ENCODE measurements at regions not wholly inside any gene's neighbourhood (a gene's known extent, or its start where the extent isn't known, plus 50 kb on each side); places are given as distances from the start of the nearest gene placed in this dataset.
"Not testable (repeated sequence)": the region's sequence is repeated elsewhere in the genome, so short reads cannot be mapped to it uniquely, and the experiment has no call there.

DNA sequence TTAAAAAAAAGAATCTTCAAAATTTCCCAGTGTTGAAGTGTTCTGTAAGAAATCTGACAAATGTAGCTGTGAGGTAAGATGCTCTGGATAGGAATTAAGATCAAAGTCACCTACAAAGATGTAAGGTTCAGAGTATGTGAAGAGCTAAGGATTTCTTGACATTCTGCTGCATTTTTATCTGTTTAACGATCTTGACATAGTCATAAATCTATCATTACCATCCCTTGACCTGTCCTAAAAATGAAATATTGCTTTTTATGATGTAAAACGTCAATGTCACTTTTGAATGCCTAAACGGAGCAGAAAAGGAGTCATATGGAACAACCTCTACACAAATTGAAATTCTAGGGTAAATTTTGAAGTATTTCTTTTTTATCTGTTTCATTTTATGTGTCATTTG lies 939.3 kb downstream of the CDH18 start:
- no peak for DNase-seq (ENCODE audit: low spot score)
- intact Hi-C loops (cut with micrococcal nuclease) = no loop called here
- Mint-ChIP-seq H3K9me3 (peaks cover 28% of the 10 kb centered on the region), H3K36me3 (ENCODE audit: low read depth) (no peaks in the 10 kb centered on the region), H3K27ac (no peak overlapping the region), H3K4me3 (ENCODE audit: low read depth) (no peak overlapping the region), H3K27me3 (ENCODE audit: low read depth) (no peaks in the 10 kb centered on the region), H3K4me1 (ENCODE audit: low read depth) (no peaks in the 10 kb centered on the region)

DNA sequence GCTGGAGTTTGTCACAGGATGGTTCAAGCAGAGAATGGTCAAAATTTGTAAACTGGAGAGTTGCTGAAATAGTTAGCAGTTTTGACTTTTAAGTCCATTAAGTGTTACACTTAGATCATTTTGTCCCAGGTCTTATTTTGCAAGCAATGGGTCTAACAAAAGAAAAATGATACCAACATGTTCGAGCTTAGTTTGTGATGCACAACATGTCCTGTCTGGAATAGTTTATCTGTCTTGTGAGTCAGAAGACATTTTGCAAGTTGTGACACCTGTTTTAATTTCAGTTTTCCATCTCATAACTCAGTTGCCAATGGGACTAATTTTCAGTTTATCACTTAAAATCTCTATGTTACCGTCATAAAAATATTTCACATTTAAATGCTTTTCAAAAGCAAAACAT lies 929.8 kb downstream of the CDH18 start:
- Mint-ChIP-seq H3K4me1 (ENCODE audit: low read depth) (no peaks in the 10 kb centered on the region), H3K27ac (no peak overlapping the region), H3K27me3 (ENCODE audit: low read depth) (no peaks in the 10 kb centered on the region), H3K36me3 (ENCODE audit: low read depth) (no peaks in the 10 kb centered on the region), H3K4me3 (ENCODE audit: low read depth) (no peak overlapping the region), H3K9me3 (peaks cover 31% of the 10 kb centered on the region)
- DNase-seq (ENCODE audit: low spot score) = no peak
- intact Hi-C loops (cut with micrococcal nuclease) = no loop called here

DNA sequence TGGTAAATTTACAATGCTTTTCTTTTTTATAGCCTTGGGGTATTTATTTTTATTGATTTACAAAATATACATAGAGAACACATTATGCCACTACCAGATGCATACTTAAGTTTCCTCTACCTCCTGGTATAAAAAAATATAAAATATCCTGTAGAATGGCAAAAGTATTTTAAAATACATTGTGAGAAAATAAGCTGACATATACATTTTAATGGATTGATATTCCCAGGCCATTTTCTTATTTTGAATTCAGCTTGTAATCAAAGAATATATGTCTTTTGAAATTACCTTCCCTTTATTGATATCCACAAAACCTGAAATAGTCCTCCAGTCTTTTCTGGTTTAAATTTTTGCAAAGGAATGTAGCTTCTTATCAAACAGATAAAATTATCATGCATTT lies 923.9 kb downstream of the CDH18 start:
- Mint-ChIP-seq H3K9me3 (peaks cover 20% of the 10 kb centered on the region), H3K36me3 (ENCODE audit: low read depth) (no peaks in the 10 kb centered on the region), H3K4me3 (ENCODE audit: low read depth) (no peak overlapping the region), H3K4me1 (ENCODE audit: low read depth) (no peaks in the 10 kb centered on the region), H3K27me3 (ENCODE audit: low read depth) (no peaks in the 10 kb centered on the region), H3K27ac (no peak overlapping the region)
- DNase-seq (ENCODE audit: low spot score) = no peak
- intact Hi-C loops (cut with micrococcal nuclease) = no loop called here

DNA sequence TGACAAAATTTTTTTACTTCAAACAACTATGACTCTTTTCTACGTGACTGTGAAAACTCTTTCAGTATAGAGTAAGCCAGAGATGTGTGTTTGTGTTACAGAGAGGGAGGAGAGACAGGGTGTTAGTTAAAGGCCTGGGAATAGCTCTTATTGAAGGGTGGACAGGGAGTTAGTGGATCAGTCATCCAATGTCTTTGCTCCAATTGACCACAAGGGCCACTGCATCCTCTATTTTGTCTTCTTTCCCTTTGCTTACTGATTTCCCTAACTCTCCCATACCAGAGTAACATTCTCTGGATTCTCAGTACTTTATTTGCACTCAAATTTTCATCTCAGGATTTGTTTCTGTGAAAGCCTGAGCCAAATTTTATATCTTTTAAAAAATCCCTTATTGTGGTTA lies 920.3 kb downstream of the CDH18 start:
- H3K4me1 Mint-ChIP-seq (ENCODE audit: low read depth) = no peaks in the 10 kb centered on the region
- H3K27ac Mint-ChIP-seq = no peak overlapping the region
- no peaks in the 10 kb centered on the region for H3K36me3 Mint-ChIP-seq (ENCODE audit: low read depth)
- H3K27me3 Mint-ChIP-seq (ENCODE audit: low read depth) = no peaks in the 10 kb centered on the region
- DNase-seq (ENCODE audit: low spot score) = no peak
- intact Hi-C loops (cut with micrococcal nuclease) = no loop called here
- H3K9me3 Mint-ChIP-seq = peaks cover 6% of the 10 kb centered on the region
- no peak overlapping the region for H3K4me3 Mint-ChIP-seq (ENCODE audit: low read depth)

DNA sequence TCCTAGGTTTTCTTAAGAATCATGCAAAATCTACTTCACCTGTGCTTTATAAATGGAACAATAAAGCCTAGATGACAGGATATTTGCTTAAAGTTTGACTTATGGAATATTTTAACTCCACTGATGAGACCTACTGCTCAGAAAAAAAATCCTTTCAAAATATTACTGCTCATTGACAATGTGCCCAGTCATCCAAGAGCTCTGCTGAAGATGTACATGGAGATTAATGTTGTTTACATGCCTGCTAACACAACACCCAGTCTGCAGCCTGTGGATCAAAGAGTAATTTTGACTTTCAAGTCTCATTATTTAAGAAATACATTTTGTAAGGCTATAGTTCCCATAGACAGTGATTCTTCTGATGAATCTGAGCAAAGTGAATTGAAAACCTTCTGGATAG lies 889.6 kb downstream of the CDH18 start:
- H3K4me3 Mint-ChIP-seq (ENCODE audit: low read depth) = no peak overlapping the region
- no peaks in the 10 kb centered on the region for H3K27me3 Mint-ChIP-seq (ENCODE audit: low read depth)
- intact Hi-C loops (cut with micrococcal nuclease) = no loop called here
- DNase-seq (ENCODE audit: low spot score) = no peak
- H3K9me3 Mint-ChIP-seq = peaks cover 18% of the 10 kb centered on the region
- H3K27ac Mint-ChIP-seq = no peak overlapping the region
- H3K4me1 Mint-ChIP-seq (ENCODE audit: low read depth) = no peaks in the 10 kb centered on the region
- H3K36me3 Mint-ChIP-seq (ENCODE audit: low read depth) = no peaks in the 10 kb centered on the region

DNA sequence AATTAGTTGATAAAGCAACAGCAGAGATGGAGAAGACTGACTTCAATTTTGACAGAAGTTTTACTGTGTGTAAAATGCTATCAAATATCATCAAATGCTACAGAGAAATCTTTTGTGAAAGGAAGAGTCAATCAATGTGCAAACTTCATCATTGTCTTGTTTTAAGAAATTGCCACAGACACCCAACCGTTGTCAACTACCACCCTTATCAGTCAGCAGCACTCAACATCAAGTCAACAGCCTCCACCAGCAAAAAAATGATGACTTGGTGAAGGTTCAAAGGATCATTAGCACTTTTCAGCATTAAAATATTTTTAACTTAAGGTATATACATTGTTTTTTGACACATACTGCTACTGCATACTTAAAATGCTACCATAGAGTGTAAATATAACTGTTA lies 888.8 kb downstream of the CDH18 start:
- intact Hi-C loops (cut with micrococcal nuclease) = no loop called here
- Mint-ChIP-seq H3K9me3 (peaks cover 12% of the 10 kb centered on the region), H3K4me3 (ENCODE audit: low read depth) (no peak overlapping the region), H3K36me3 (ENCODE audit: low read depth) (no peaks in the 10 kb centered on the region), H3K4me1 (ENCODE audit: low read depth) (no peaks in the 10 kb centered on the region), H3K27ac (no peak overlapping the region), H3K27me3 (ENCODE audit: low read depth) (no peaks in the 10 kb centered on the region)
- DNase-seq (ENCODE audit: low spot score) = no peak

DNA sequence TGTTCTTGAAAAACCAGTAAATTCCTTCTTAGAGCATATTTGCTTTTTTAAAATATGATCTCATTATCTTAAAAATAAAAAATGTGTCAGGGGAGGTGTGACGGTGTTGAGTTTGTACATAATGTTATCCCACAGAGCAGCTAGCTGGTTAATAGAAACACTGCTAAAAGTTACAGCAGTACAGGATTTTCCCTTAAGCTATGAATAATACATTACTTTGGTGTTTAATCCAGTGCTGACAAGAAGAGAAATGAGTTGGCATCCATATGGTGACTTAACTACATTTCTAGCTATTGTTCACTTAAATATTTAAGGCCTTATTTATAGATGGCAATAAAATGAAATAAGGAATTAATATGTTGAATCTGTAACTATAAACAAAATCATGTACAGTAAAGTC lies 883.1 kb downstream of the CDH18 start:
- H3K9me3 Mint-ChIP-seq = peaks cover 27% of the 10 kb centered on the region
- no peak overlapping the region for H3K4me3 Mint-ChIP-seq (ENCODE audit: low read depth)
- no peaks in the 10 kb centered on the region for H3K4me1 Mint-ChIP-seq (ENCODE audit: low read depth)
- H3K36me3 Mint-ChIP-seq (ENCODE audit: low read depth) = no peaks in the 10 kb centered on the region
- intact Hi-C loops (cut with micrococcal nuclease) = no loop called here
- no peaks in the 10 kb centered on the region for H3K27me3 Mint-ChIP-seq (ENCODE audit: low read depth)
- no peak overlapping the region for H3K27ac Mint-ChIP-seq
- no peak for DNase-seq (ENCODE audit: low spot score)

DNA sequence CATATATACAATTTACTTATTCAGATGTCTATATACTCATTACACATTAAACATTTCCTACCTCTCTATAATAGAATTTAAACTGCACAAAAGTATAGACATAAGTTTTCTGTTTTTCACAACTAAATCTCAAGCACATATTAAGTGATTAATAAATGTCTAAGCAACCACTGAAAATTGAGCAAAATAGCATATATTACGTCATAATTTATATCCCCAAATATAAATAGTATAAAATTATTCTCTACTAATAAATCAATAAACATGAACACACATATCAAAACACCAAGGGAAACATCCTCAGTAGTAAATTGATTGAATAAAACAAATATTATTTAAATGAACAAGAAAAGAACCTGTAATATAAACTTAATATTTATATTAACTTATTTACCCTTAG lies 865.1 kb downstream of the CDH18 start:
- no peak overlapping the region for H3K27ac Mint-ChIP-seq

DNA sequence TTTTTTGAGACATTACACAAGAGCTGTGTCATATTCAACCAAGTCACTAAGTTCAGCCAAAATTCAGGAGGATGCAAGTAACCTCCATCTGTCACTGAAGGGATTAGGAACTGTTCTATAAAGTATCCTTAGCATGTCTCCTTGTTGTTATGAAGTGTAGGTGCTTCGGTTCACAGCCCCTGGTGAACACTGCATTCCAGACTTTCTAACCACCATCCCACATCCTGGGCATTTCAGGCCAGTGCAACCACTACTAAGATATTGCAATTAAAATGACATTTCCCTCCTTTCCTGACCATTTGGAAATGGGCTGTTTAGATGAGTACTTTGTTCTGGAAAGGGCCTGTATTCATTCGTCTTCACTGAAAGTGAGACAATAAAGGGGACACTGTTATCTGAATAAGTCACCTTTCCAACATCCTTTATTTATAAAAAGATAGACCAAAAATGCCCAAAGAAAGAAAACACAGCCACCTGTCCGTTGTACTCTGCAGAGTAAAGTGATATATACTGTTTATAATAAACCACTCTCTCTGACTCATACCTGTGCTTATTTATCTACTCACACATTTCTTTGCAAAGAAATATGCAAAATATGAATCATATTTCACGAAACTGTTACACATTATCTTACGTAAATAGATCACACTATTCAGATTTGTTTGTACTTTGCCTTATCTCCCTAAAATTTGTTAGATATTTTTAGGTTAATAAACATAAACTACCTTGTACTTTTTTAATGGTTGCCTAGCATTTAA lies 861.9 kb downstream of the CDH18 start:
- Mint-ChIP-seq H3K4me1 (ENCODE audit: low read depth) (no peaks in the 10 kb centered on the region), H3K36me3 (ENCODE audit: low read depth) (no peaks in the 10 kb centered on the region), H3K4me3 (ENCODE audit: low read depth) (no peak overlapping the region), H3K27ac (no peak overlapping the region), H3K9me3 (peaks cover 24% of the 10 kb centered on the region), H3K27me3 (ENCODE audit: low read depth) (no peaks in the 10 kb centered on the region)
- intact Hi-C loops (cut with micrococcal nuclease) = no loop called here
- no peak for DNase-seq (ENCODE audit: low spot score)

More for the DNA sequence above, 865.1 kb downstream of the CDH18 start:
- H3K9me3 Mint-ChIP-seq = peaks cover 27% of the 10 kb centered on the region
- no peaks in the 10 kb centered on the region for H3K27me3 Mint-ChIP-seq (ENCODE audit: low read depth)
- DNase-seq (ENCODE audit: low spot score) = no peak
- intact Hi-C loops (cut with micrococcal nuclease) = no loop called here
- no peaks in the 10 kb centered on the region for H3K4me1 Mint-ChIP-seq (ENCODE audit: low read depth)
- no peaks in the 10 kb centered on the region for H3K36me3 Mint-ChIP-seq (ENCODE audit: low read depth)
- no peak overlapping the region for H3K4me3 Mint-ChIP-seq (ENCODE audit: low read depth)

DNA sequence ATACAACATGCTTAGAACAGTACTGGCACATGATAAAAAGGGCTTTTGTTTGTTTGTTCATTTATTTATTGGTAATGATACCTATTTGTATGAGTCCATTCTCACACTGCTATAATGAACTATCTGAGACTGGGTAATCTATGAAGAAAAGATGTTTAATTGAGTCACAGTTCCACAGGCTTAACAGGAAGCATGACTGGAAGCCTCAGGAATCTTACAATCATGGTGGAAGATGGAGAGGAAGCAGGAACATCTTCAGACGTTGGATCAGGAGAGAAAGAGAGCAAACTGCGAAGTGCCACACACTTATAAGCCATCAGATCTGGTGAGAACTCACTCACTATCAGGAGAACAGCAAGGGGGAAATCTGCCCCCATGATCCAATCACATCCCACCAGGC lies 847.7 kb downstream of the CDH18 start:
- DNase-seq (ENCODE audit: low spot score) = no peak

DNA sequence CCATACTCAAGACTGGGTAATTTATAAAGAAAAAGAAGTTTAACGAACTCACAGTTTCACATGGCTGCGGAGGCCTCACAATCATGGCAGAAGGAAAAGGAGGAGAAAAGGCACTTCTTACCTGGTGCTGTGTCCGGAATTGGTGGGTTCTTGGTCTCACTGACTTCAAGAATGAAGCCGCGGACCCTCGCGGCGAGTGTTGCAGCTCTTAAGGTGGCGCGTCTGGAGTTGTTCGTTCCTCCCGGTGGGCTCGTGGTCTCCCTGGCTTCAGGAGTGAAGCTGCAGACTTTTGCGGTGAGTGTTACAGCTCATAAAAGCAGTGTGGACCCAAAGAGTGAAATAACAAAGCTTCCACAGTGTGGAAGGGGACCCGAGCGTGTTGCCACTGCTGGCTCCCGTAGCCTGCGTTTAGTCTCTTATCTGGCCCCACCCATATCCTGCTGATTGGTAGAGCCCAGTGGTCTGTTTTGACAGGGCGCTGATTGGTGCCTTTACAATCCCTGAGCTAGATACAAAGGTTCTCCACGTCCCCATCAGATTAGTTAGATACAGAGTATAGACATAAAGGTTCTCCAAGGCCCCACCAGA lies 846.0 kb downstream of the CDH18 start:
- H3K4me3 Mint-ChIP-seq (ENCODE audit: low read depth) = not testable (repeated sequence)

More for the DNA sequence above, 847.7 kb downstream of the CDH18 start:
- Mint-ChIP-seq H3K4me3 (ENCODE audit: low read depth) (no peak overlapping the region), H3K4me1 (ENCODE audit: low read depth) (no peaks in the 10 kb centered on the region), H3K27ac (no peak overlapping the region), H3K36me3 (ENCODE audit: low read depth) (no peaks in the 10 kb centered on the region), H3K9me3 (peaks cover 34% of the 10 kb centered on the region), H3K27me3 (ENCODE audit: low read depth) (no peaks in the 10 kb centered on the region)
- intact Hi-C loops (cut with micrococcal nuclease) = no loop called here

DNA sequence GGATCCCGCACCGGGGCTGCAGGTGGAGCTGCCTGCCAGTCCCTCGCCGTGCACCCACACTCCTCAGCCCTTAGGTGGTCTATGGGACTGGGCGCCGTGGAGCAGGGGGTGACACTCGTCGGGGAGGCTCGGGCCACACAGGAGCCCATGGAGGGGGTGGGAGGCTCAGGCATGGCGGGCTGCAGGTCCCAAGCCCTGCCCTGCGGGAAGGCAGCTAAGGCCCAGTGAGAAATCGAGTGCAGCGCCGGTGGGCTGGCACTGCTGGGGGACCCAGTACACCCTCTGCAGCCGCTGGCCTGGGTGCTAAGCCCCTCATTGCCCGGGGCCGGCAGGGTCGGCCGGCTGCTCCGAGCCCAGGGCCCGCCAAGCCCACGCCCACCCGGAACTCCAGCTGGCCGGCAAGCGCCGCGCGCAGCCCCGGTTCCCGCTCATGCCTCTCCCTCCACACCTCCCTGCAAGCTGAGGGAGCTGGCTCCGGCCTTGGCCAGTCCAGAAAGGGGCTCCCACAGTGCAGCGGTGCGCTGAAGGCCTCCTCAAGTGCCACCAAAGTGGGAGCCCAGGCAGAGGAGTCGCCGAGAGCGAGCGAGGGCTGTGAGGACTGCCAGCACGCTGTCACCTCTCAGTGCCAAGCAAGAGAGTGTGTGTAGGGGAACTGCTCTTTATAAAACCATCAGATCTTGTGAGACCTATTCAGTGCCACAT lies 845.1 kb downstream of the CDH18 start:
- DNase-seq (ENCODE audit: low spot score); H3K27ac Mint-ChIP-seq; intact Hi-C loops (cut with micrococcal nuclease); H3K4me1 Mint-ChIP-seq (ENCODE audit: low read depth); H3K4me3 Mint-ChIP-seq (ENCODE audit: low read depth); H3K36me3 Mint-ChIP-seq (ENCODE audit: low read depth); H3K27me3 Mint-ChIP-seq (ENCODE audit: low read depth): not testable (repeated sequence)
- H3K9me3 Mint-ChIP-seq = peaks cover 32% of the 10 kb centered on the region

More for the DNA sequence above, 846.0 kb downstream of the CDH18 start:
- H3K4me1 Mint-ChIP-seq (ENCODE audit: low read depth); H3K27me3 Mint-ChIP-seq (ENCODE audit: low read depth); DNase-seq (ENCODE audit: low spot score); intact Hi-C loops (cut with micrococcal nuclease); H3K27ac Mint-ChIP-seq; H3K36me3 Mint-ChIP-seq (ENCODE audit: low read depth): not testable (repeated sequence)
- H3K9me3 Mint-ChIP-seq = peaks cover 32% of the 10 kb centered on the region

DNA sequence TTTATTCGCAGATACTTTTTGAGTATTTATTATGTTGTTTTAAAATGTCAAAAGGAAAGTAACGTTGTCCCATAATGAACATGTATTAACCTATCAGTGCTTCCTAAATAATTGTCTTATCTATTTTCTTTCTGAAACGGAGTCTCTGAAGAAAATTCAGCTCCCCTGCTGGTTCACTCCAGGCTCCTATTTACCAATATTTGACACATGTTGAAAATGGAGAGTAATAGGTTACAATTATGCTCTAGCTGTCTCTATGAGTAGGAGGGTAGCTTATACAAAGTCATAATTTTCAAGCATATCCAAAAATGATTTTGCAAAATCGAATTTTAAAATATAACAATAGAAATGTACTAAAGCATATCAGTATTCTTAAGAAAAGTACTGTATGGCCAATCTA lies 844.1 kb downstream of the CDH18 start:
- Mint-ChIP-seq H3K36me3 (ENCODE audit: low read depth) (no peaks in the 10 kb centered on the region), H3K4me3 (ENCODE audit: low read depth) (no peak overlapping the region), H3K27me3 (ENCODE audit: low read depth) (no peaks in the 10 kb centered on the region), H3K9me3 (peaks cover 36% of the 10 kb centered on the region), H3K27ac (no peak overlapping the region), H3K4me1 (ENCODE audit: low read depth) (no peaks in the 10 kb centered on the region)
- DNase-seq (ENCODE audit: low spot score) = no peak
- intact Hi-C loops (cut with micrococcal nuclease) = no loop called here

Data from activated T-helper 2 cell treated with anti-CD3 and anti-CD28 coated beads, Interferon-gamma antibody, Interleukin-2, Interleukin-4, amounts not matched to agents 10 μg/mL and 5 μg/mL and 100 μg/mL, durations not matched to agents 14 hours and 24 hours and 36 hours (primary cell).